ENCODE measurements at regions not wholly inside any gene's neighbourhood (a gene's known extent, or its start where the extent isn't known, plus 50 kb on each side); places are given as distances from the start of the nearest gene placed in this dataset.

GRCh38 chr6:125516644-125517043 is 214.9 kb upstream of the HDDC2 start:
- no peak overlapping the region for H2AFZ ChIP-seq (ENCODE audit: low read depth, low read length, severe bottlenecking)
- H3F3A ChIP-seq (ENCODE audit: insufficient read depth) = no peaks in the 10 kb centered on the region
- H3K4me2 ChIP-seq (ENCODE audit: low read depth, low read length, poor library complexity, severe bottlenecking) = no peak overlapping the region
- H3K27ac ChIP-seq (ENCODE audit: low read depth, low read length) = no peak overlapping the region
- no peak overlapping the region for H3K4me3 ChIP-seq (ENCODE audit: insufficient read depth, low read length, poor library complexity, severe bottlenecking)
- H3K36me3 ChIP-seq (ENCODE audit: low read length) = no peaks in the 10 kb centered on the region
- no peaks in the 10 kb centered on the region for H4K20me1 ChIP-seq (ENCODE audit: low read depth, low read length)
- H3K9ac ChIP-seq (ENCODE audit: low read length) = no peak overlapping the region
- H3K27me3 ChIP-seq (ENCODE audit: low read length) = no peaks in the 10 kb centered on the region
- TF ChIP-seq CTCF (IDR thresholded peaks at IDR 0.05; ENCODE audit: insufficient read depth, low read length, poor library complexity, severe bottlenecking) (no peak), EZH2phosphoT487 (conservative IDR thresholded peaks at IDR 0.05; ENCODE audit: low read length) (no peak)
- no peaks in the 10 kb centered on the region for H3K9me2 ChIP-seq (replicated peaks; ENCODE audit: insufficient read depth, low read length)
- no peaks in the 10 kb centered on the region for H3K9me3 ChIP-seq (ENCODE audit: insufficient read depth, low read length)
- H3K79me2 ChIP-seq (ENCODE audit: insufficient read depth, low read length) = no peaks in the 10 kb centered on the region

- no peaks in the 10 kb centered on the region for H3K36me3 ChIP-seq (ENCODE audit: low read length)
- TF ChIP-seq CTCF (IDR thresholded peaks at IDR 0.05; ENCODE audit: insufficient read depth, low read length, poor library complexity, severe bottlenecking) (no peak), EZH2phosphoT487 (conservative IDR thresholded peaks at IDR 0.05; ENCODE audit: low read length) (no peak)
- H3K27me3 ChIP-seq (ENCODE audit: low read length) = no peaks in the 10 kb centered on the region
- no peaks in the 10 kb centered on the region for H4K20me1 ChIP-seq (ENCODE audit: low read depth, low read length)
- H3K27ac ChIP-seq (ENCODE audit: low read depth, low read length) = no peak overlapping the region
- H3K9ac ChIP-seq (ENCODE audit: low read length) = no peak overlapping the region
- H3F3A ChIP-seq (ENCODE audit: insufficient read depth) = no peaks in the 10 kb centered on the region
- H3K4me3 ChIP-seq (ENCODE audit: insufficient read depth, low read length, poor library complexity, severe bottlenecking) = no peak overlapping the region
- H3K9me2 ChIP-seq (replicated peaks; ENCODE audit: insufficient read depth, low read length) = no peaks in the 10 kb centered on the region
- no peak overlapping the region for H3K4me2 ChIP-seq (ENCODE audit: low read depth, low read length, poor library complexity, severe bottlenecking)
- H3K79me2 ChIP-seq (ENCODE audit: insufficient read depth, low read length) = no peaks in the 10 kb centered on the region
- no peaks in the 10 kb centered on the region for H3K9me3 ChIP-seq (ENCODE audit: insufficient read depth, low read length)
- H2AFZ ChIP-seq (ENCODE audit: low read depth, low read length, severe bottlenecking) = no peak overlapping the region
Measured at GRCh38 chr6:125519367-125519766, 217.6 kb upstream of the HDDC2 start.

- Histone ChIP-seq H3K79me2 (ENCODE audit: insufficient read depth, low read length) (no peaks in the 10 kb centered on the region), H3K9me2 (replicated peaks; ENCODE audit: insufficient read depth, low read length) (no peaks in the 10 kb centered on the region), H3K36me3 (ENCODE audit: low read length) (no peaks in the 10 kb centered on the region), H3K4me2 (ENCODE audit: low read depth, low read length, poor library complexity, severe bottlenecking) (no peak overlapping the region), H3K9me3 (ENCODE audit: insufficient read depth, low read length) (no peaks in the 10 kb centered on the region), H4K20me1 (ENCODE audit: low read depth, low read length) (no peaks in the 10 kb centered on the region), H3K27ac (ENCODE audit: low read depth, low read length) (no peak overlapping the region), H3K9ac (ENCODE audit: low read length) (no peak overlapping the region), H3F3A (ENCODE audit: insufficient read depth) (no peaks in the 10 kb centered on the region), H2AFZ (ENCODE audit: low read depth, low read length, severe bottlenecking) (no peak overlapping the region), H3K4me3 (ENCODE audit: insufficient read depth, low read length, poor library complexity, severe bottlenecking) (no peak overlapping the region), H3K27me3 (ENCODE audit: low read length) (no peaks in the 10 kb centered on the region)
- no peak for TF ChIP-seq CTCF (IDR thresholded peaks at IDR 0.05; ENCODE audit: insufficient read depth, low read length, poor library complexity, severe bottlenecking)
- TF ChIP-seq EZH2phosphoT487 (conservative IDR thresholded peaks at IDR 0.05; ENCODE audit: low read length) = no peak
Measured at GRCh38 chr6:125524356-125524755, 222.6 kb upstream of the HDDC2 start.

Measured in SU-DHL-6 (cell line).